DOHH2 (cell line): ENCODE measurements at regions not wholly inside any gene's neighbourhood (a gene's known extent, or its start where the extent isn't known, plus 50 kb on each side); places are given as distances from the start of the nearest gene placed in this dataset.

ENCODE experiments used
- EZH2phosphoT487 ChIP-seq: fragments of 200-600 bp; sonication (generic); IDR thresholded peaks from 2 replicates; pipeline ENCODE4 v1.6.1; 2017; ENCODE audit warnings: borderline replicate concordance, mild to moderate bottlenecking, antibody characterized with exemption, low read length, moderate library complexity, mixed read lengths
- TF ChIP-seq, protein P1 (sequence below): fragments of 200-600 bp; sonication (generic); IDR thresholded peaks from one replicate; pipeline ENCODE4 v1.5.1; 2014; ENCODE audit warnings: antibody characterized with exemption, mild to moderate bottlenecking, low read depth, low read length; ENCODE audit not compliant: poor library complexity, severe bottlenecking

GRCh38 chr12:85690146-85690545 lies 146.1 kb downstream of the RASSF9 start:
- TF ChIP-seq, protein P1, sequence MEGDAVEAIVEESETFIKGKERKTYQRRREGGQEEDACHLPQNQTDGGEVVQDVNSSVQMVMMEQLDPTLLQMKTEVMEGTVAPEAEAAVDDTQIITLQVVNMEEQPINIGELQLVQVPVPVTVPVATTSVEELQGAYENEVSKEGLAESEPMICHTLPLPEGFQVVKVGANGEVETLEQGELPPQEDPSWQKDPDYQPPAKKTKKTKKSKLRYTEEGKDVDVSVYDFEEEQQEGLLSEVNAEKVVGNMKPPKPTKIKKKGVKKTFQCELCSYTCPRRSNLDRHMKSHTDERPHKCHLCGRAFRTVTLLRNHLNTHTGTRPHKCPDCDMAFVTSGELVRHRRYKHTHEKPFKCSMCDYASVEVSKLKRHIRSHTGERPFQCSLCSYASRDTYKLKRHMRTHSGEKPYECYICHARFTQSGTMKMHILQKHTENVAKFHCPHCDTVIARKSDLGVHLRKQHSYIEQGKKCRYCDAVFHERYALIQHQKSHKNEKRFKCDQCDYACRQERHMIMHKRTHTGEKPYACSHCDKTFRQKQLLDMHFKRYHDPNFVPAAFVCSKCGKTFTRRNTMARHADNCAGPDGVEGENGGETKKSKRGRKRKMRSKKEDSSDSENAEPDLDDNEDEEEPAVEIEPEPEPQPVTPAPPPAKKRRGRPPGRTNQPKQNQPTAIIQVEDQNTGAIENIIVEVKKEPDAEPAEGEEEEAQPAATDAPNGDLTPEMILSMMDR: no peak
- TF ChIP-seq EZH2phosphoT487: no peak
